K562 (cell line): ENCODE measurements at regions not wholly inside any gene's neighbourhood (a gene's known extent, or its start where the extent isn't known, plus 50 kb on each side); places are given as distances from the start of the nearest gene placed in this dataset.

Source experiments
- ATAC-seq: fragments of 200-7000 bp; cut with Tn5 transposase; 3 replicates; pipeline ENCODE4 v1.9.1; 2020; ENCODE audit warnings: moderate library complexity
- BruUV-seq: library from RNA; stranded (reverse); fragments of 400-500 nt; replicated peaks from 2 replicates; lab custom pipeline; 2021; lab: Mats Ljungman, UMichigan
- CTCF ChIA-PET: fragments of 300-600 bp; formaldehyde crosslinking; extraction: SDS; loops from one replicate; lab custom pipeline; 2021; ENCODE audit warnings: low intra/inter-chr PET ratio; lab: Yijun Ruan, JAX
- POLR2A ChIA-PET: fragments of 300-600, 350-650 bp; sonication (Branson Sonifier 250); formaldehyde crosslinking; extraction: SDS; loops from one replicate; lab custom pipeline; 2021; ENCODE audit warnings: antibody characterized with exemption, inconsistent platforms; lab: Yijun Ruan, JAX
- DNase-seq, 4 experiments: peaks; one replicate each; pipeline versions ENCODE4 v3.0.0 to v3.0.0-alpha.2; 2011 to 2018; ENCODE audit warnings: low spot score in 3 of 4, mixed read lengths in 3 of 4; ENCODE audit errors: extremely low read depth in 1 of 4
- FAIRE-seq: peaks from 2 replicates; lab custom pipeline; 2011; peaks lifted over from hg19 to GRCh38; lab: Jason Lieb, UNC
- H2AFZ ChIP-seq: 2 replicates; pipeline ENCODE4 v1.6.0; 2011; ENCODE audit warnings: low read depth, low read length, control low read depth, inconsistent platforms
- H3K27ac ChIP-seq: fragments of 200-600 bp; 3 replicates; pipeline ENCODE4 v1.8.0; 2011; ENCODE audit warnings: low read depth, mild to moderate bottlenecking, control low read depth, inconsistent platforms, low read length, moderate library complexity, mixed read lengths; ENCODE audit errors: extremely low read depth
- H3K27me3 ChIP-seq, 2 experiments: fragments of 300-600 bp in 1 of 2; 2 replicates in 1 of 2; 3 replicates in 1 of 2; pipeline versions ENCODE4 v1.6.0 to v1.8.0; 2011; ENCODE audit warnings: inconsistent platforms in 2 of 2, low read length in 2 of 2, mild to moderate bottlenecking in 1 of 2, mixed read lengths in 1 of 2, moderate library complexity in 1 of 2; ENCODE audit not compliant: control insufficient read depth in 2 of 2, insufficient read depth in 2 of 2
- H3K36me3 ChIP-seq: fragments of 300-600 bp; 3 replicates; pipeline ENCODE4 v1.8.0; 2011; ENCODE audit warnings: mild to moderate bottlenecking, low read length, inconsistent platforms; ENCODE audit not compliant: control insufficient read depth, insufficient read depth
- H3K4me1 ChIP-seq, 2 experiments: fragments of 200-600 bp in 1 of 2; replicated peaks in 1 of 2; 2 replicates in 1 of 2; 3 replicates in 1 of 2; pipeline versions ENCODE4 v1.5.1 to v1.8.0; 2011; ENCODE audit warnings: inconsistent platforms in 2 of 2, low read length in 2 of 2, mild to moderate bottlenecking in 1 of 2, mixed read lengths in 1 of 2, moderate library complexity in 1 of 2; ENCODE audit not compliant: control insufficient read depth in 2 of 2, insufficient read depth in 2 of 2
- H3K4me2 ChIP-seq: 2 replicates; pipeline ENCODE4 v1.6.1; 2011; ENCODE audit warnings: low read length, control low read depth, inconsistent platforms, mixed read lengths; ENCODE audit not compliant: insufficient read depth
- H3K4me3 ChIP-seq: fragments of 200-600 bp; sonication (generic), shearing (Covaris generic); 2 replicates; pipeline ENCODE4 v1.5.1; 2016; ENCODE audit warnings: control low read depth, inconsistent platforms
- H3K79me2 ChIP-seq: fragments of 200-600 bp; 3 replicates; pipeline ENCODE4 v1.8.0; 2011; ENCODE audit warnings: low read length, inconsistent platforms; ENCODE audit not compliant: control insufficient read depth, insufficient read depth
- H3K9ac ChIP-seq, 2 experiments: 2 replicates each; pipeline versions ENCODE4 v1.6.0 to v1.6.1; 2011; ENCODE audit warnings: low read depth in 2 of 2, low read length in 2 of 2, control low read depth in 1 of 2, inconsistent platforms in 1 of 2, mild to moderate bottlenecking in 1 of 2, mixed read lengths in 1 of 2; ENCODE audit not compliant: insufficient read depth in 1 of 2
- H3K9me1 ChIP-seq: one replicate; pipeline ENCODE4 v1.6.0; 2011; ENCODE audit warnings: inconsistent platforms, mild to moderate bottlenecking, low read length, moderate library complexity; ENCODE audit not compliant: control insufficient read depth, insufficient read depth
- H3K9me3 ChIP-seq: replicated peaks from 2 replicates; pipeline ENCODE4 v1.5.1; 2011; ENCODE audit warnings: low read depth, low read length, inconsistent platforms; ENCODE audit not compliant: control insufficient read depth, insufficient read depth
- H4K20me1 ChIP-seq: replicated peaks from 2 replicates; pipeline ENCODE4 v1.6.1; 2011; ENCODE audit warnings: low read length, inconsistent platforms, mixed read lengths; ENCODE audit not compliant: control insufficient read depth, insufficient read depth
- ATF4 ChIP-seq: fragments of 450-650 bp; formaldehyde crosslinking; IDR thresholded peaks from 2 replicates; pipeline ENCODE4 v1.4.0; 2022; ENCODE audit warnings: mild to moderate bottlenecking, moderate library complexity
- ELF2 ChIP-seq: fragments of 250-450 bp; sonication (Bioruptor Pico); IDR thresholded peaks from 2 replicates; pipeline ENCODE4 v1.5.0; 2021; ENCODE audit warnings: mild to moderate bottlenecking
- MGA ChIP-seq: fragments of 450-650 bp; IDR thresholded peaks from 2 replicates; pipeline ENCODE4 v1.6.1; 2016; ENCODE audit warnings: mild to moderate bottlenecking, moderate library complexity
- SMAD1 ChIP-seq: fragments of 150-350 bp; IDR thresholded peaks from 2 replicates; pipeline ENCODE4 v1.6.1; 2014; ENCODE audit warnings: low read length, low read depth; ENCODE audit not compliant: partially characterized antibody
- TAF7 ChIP-seq: fragments of 450-650 bp; IDR thresholded peaks from 2 replicates; pipeline ENCODE4 v1.6.1; 2016; ENCODE audit warnings: missing genetic modification characterization, missing compliant biosample characterization
- YY1 ChIP-seq, 3 experiments: IDR thresholded peaks; 2 replicates each; pipeline ENCODE4 v1.6.1; 2011; ENCODE audit warnings: low read length in 2 of 3, mild to moderate bottlenecking in 2 of 3, moderate library complexity in 2 of 3, borderline replicate concordance in 1 of 3, control low read depth in 1 of 3, low read depth in 1 of 3; ENCODE audit not compliant: insufficient read depth in 3 of 3, insufficient replicate concordance in 2 of 3, control insufficient read depth in 1 of 3, insufficient read length in 1 of 3; ENCODE audit errors: extremely low read depth in 1 of 3
- ZBTB26 ChIP-seq: fragments of 450-650 bp; formaldehyde crosslinking; IDR thresholded peaks from 2 replicates; pipeline ENCODE4 v1.4.0; 2022; ENCODE audit warnings: missing genetic modification characterization
- ZKSCAN8 ChIP-seq: fragments of 200-800 bp; sonication (Bioruptor generic); IDR thresholded peaks from 2 replicates; pipeline ENCODE4 v1.6.1; 2016; ENCODE audit warnings: missing genetic modification characterization, missing compliant biosample characterization
- ZNF217 ChIP-seq: sonication (generic); formaldehyde crosslinking; IDR thresholded peaks from 2 replicates; pipeline ENCODE4 v1.8.0; 2022; ENCODE audit warnings: mild to moderate bottlenecking, missing genetic modification reagents
- WGBS: fragments of 100-300 bp; shearing (Covaris generic); methylation state at CpG from one replicate; pipeline ENCODE4 v1.1.6; 2016; ENCODE audit warnings: low coverage, mixed read lengths; ENCODE audit not compliant: insufficient coverage; ENCODE audit errors: missing lambda C conversion rate; 5-methylcytosine and 5-hydroxymethylcytosine counted together
- in situ Hi-C: fragments of 300-500 bp; cut with MboI; formaldehyde crosslinking; loops from 4 replicates; pipeline ENCODE4 v1.15.0; 2018; ENCODE audit warnings: inconsistent platforms, mixed read lengths
- intact Hi-C: fragments of 100-400 bp; cut with micrococcal nuclease; formaldehyde crosslinking; loops from 2 replicates; pipeline ENCODE4 v1.14.2; 2022

GRCh38 chr16:80174416-80174815 lies 366.4 kb upstream of the DYNLRB2 start:
- H3K79me2 ChIP-seq = no peaks in the 10 kb centered on the region
- BruUV-seq = no TSS peak
- no peak overlapping the region for H3K4me2 ChIP-seq
- no peaks in the 10 kb centered on the region for H3K9me3 ChIP-seq
- intact Hi-C loops (no loop called here), in situ Hi-C loops (no loop called here)
- H3K4me1 ChIP-seq = no peaks in the 10 kb centered on the region
- H3K4me3 ChIP-seq = no peak overlapping the region
- POLR2A ChIA-PET = no interaction called here
- ATAC-seq (no peak), FAIRE-seq (no peak), DNase-seq (no peak)
- WGBS = 4% methylated on average over 2 of the region's 2 CpGs
- no peak overlapping the region for H3K27ac ChIP-seq
- no peak overlapping the region for H3K9ac ChIP-seq
- no peaks in the 10 kb centered on the region for H3K9me1 ChIP-seq
- no peaks in the 10 kb centered on the region for H4K20me1 ChIP-seq
- H2AFZ ChIP-seq = no peak overlapping the region
- no peaks in the 10 kb centered on the region for H3K36me3 ChIP-seq
- peaks cover 0 to 2% of the 10 kb centered on the region in 2 experiments; a peak in 1 of 5 replicates for H3K27me3 ChIP-seq
- CTCF ChIA-PET = no interaction called here
- TF ChIP-seq SMAD1 (no peak), YY1 (IDR thresholded peaks at IDR 0.05; ENCODE audit: borderline replicate concordance in 1 of 3, control insufficient read depth in 1 of 3, extremely low read depth in 1 of 3, insufficient read depth in 3 of 3, insufficient read length in 1 of 3, insufficient replicate concordance in 2 of 3, low read depth in 1 of 3, low read length in 2 of 3) (no peak), TAF7 (no peak), ZBTB26 (CRISPR knock-in tag) (no peak), ATF4 (no peak), ZKSCAN8 (CRISPR knock-in tag) (no peak), ZNF217 (no peak), ELF2 (CRISPR knock-in tag) (no peak), MGA (no peak)
